SK-N-SH (cell line): ENCODE measurements at regions not wholly inside any gene's neighbourhood (a gene's known extent, or its start where the extent isn't known, plus 50 kb on each side); places are given as distances from the start of the nearest gene placed in this dataset.

ENCODE experiments used
- CTCF ChIA-PET: fragments of 300-600, 350-600 bp; formaldehyde crosslinking; extraction: SDS; loops from one replicate; lab custom pipeline; 2021; lab: Yijun Ruan, JAX
- POLR2A ChIA-PET: fragments of 350-600 bp; sonication (Branson Sonifier 250); formaldehyde crosslinking; extraction: SDS; loops from one replicate; lab custom pipeline; 2020; ENCODE audit warnings: antibody characterized with exemption, inconsistent platforms; lab: Yijun Ruan, JAX
- DNase-seq: peaks from one replicate; pipeline ENCODE4 v3.0.0; 2012
- H2AFZ ChIP-seq: fragments of 200-600 bp; sonication (generic); 2 replicates; pipeline ENCODE4 v1.8.1; 2016; ENCODE audit warnings: antibody characterized with exemption, mild to moderate bottlenecking, low read depth
- H3F3A ChIP-seq: fragments of 200-600 bp; sonication (generic); replicated peaks from 2 replicates; pipeline ENCODE3; 2016; ENCODE audit warnings: antibody characterized with exemption, mild to moderate bottlenecking; ENCODE audit not compliant: insufficient read depth
- H3K27ac ChIP-seq, 2 experiments: fragments of 200-500 bp in 1 of 2; fragments of 200-600 bp in 1 of 2; sonication (Bioruptor generic) in 1 of 2; sonication (generic), shearing (Covaris generic) in 1 of 2; 2 replicates each; pipeline versions ENCODE4 v1.5.1 to v1.6.1; 2014 to 2016; ENCODE audit warnings: low read depth in 2 of 2, inconsistent platforms in 1 of 2, low read length in 1 of 2, mild to moderate bottlenecking in 1 of 2, mixed read lengths in 1 of 2
- H3K27me3 ChIP-seq: fragments of 200-600 bp; sonication (generic), shearing (Covaris generic); 2 replicates; pipeline ENCODE4 v1.6.1; 2016; ENCODE audit warnings: mixed run types; ENCODE audit not compliant: insufficient read depth
- H3K36me3 ChIP-seq, 2 experiments: fragments of 200-500 bp in 1 of 2; fragments of 200-600 bp in 1 of 2; sonication (Bioruptor generic) in 1 of 2; sonication (generic) in 1 of 2; replicated peaks in 1 of 2; 2 replicates each; pipeline versions ENCODE3 to v1.5.1; 2014 to 2016; ENCODE audit warnings: low read length in 1 of 2, mild to moderate bottlenecking in 1 of 2; ENCODE audit not compliant: insufficient read depth in 2 of 2, control insufficient read depth in 1 of 2
- H3K4me1 ChIP-seq, 2 experiments: fragments of 200-500 bp in 1 of 2; fragments of 200-600 bp in 1 of 2; sonication (Bioruptor generic) in 1 of 2; sonication (generic), shearing (Covaris generic) in 1 of 2; 2 replicates each; pipeline versions ENCODE4 v1.5.1 to v1.6.1; 2014 to 2016; ENCODE audit warnings: low read depth in 1 of 2, low read length in 1 of 2, mixed run types in 1 of 2; ENCODE audit not compliant: insufficient read depth in 2 of 2, control insufficient read depth in 1 of 2
- H3K4me2 ChIP-seq: fragments of 200-600 bp; sonication (generic), shearing (Covaris generic); 2 replicates; pipeline ENCODE4 v1.6.1; 2017; ENCODE audit warnings: mixed run types
- H3K4me3 ChIP-seq, 2 experiments: fragments of 200-500 bp in 1 of 2; fragments of 200-600 bp in 1 of 2; sonication (Bioruptor generic) in 1 of 2; sonication (generic), shearing (Covaris generic) in 1 of 2; 2 replicates each; pipeline versions ENCODE4 v1.5.1 to v1.8.1; 2014 to 2016; ENCODE audit warnings: low read depth in 2 of 2, inconsistent platforms in 1 of 2, low read length in 1 of 2, mild to moderate bottlenecking in 1 of 2, mixed read lengths in 1 of 2, moderate library complexity in 1 of 2
- H3K79me2 ChIP-seq: fragments of 200-600 bp; sonication (generic); 2 replicates; pipeline ENCODE4 v1.8.1; 2017; ENCODE audit warnings: mild to moderate bottlenecking; ENCODE audit not compliant: insufficient read depth
- H3K9ac ChIP-seq: fragments of 200-600 bp; sonication (generic); 2 replicates; pipeline ENCODE4 v1.6.1; 2017; ENCODE audit warnings: mixed run types
- H3K9me2 ChIP-seq: fragments of 200-600 bp; sonication (generic); 2 replicates; pipeline ENCODE4 v1.6.1; 2017; ENCODE audit warnings: mixed run types
- H3K9me3 ChIP-seq: fragments of 200-600 bp; sonication (generic); 2 replicates; pipeline ENCODE4 v1.6.1; 2017; ENCODE audit warnings: mixed run types, mild to moderate bottlenecking, moderate library complexity
- H4K20me1 ChIP-seq: fragments of 200-600 bp; sonication (generic); 2 replicates; pipeline ENCODE4 v1.6.1; 2017; ENCODE audit warnings: mild to moderate bottlenecking, mixed run types; ENCODE audit not compliant: insufficient read depth
- CHD2 ChIP-seq: fragments of 150-350 bp; IDR thresholded peaks from 2 replicates; pipeline ENCODE4 v1.6.1; 2018; ENCODE audit warnings: low read length; ENCODE audit not compliant: partially characterized antibody
- ELF1 ChIP-seq: IDR thresholded peaks from 2 replicates; pipeline ENCODE4 v1.4.0; 2012
- EP300 ChIP-seq, 2 experiments: IDR thresholded peaks; 2 replicates each; pipeline versions ENCODE4 v1.4.0 to v1.6.1; 2012; ENCODE audit warnings: borderline replicate concordance in 1 of 2, low read depth in 1 of 2, low read length in 1 of 2
- FOSL2 ChIP-seq: IDR thresholded peaks from 2 replicates; pipeline ENCODE4 v1.4.0; 2012; ENCODE audit warnings: low read depth, mild to moderate bottlenecking, moderate library complexity, borderline replicate concordance
- GABPA ChIP-seq: IDR thresholded peaks from 2 replicates; pipeline ENCODE4 v1.4.0; 2012; ENCODE audit warnings: low read depth, mild to moderate bottlenecking
- JUND ChIP-seq: IDR thresholded peaks from 2 replicates; pipeline ENCODE4 v1.4.0; 2012
- MAX ChIP-seq: IDR thresholded peaks from 2 replicates; pipeline ENCODE4 v1.4.0; 2012; ENCODE audit warnings: low read depth
- NFIC ChIP-seq: IDR thresholded peaks from 2 replicates; pipeline ENCODE4 v1.4.0; 2012; ENCODE audit warnings: borderline replicate concordance
- POLR2AphosphoS5 ChIP-seq: IDR thresholded peaks from 2 replicates; pipeline ENCODE4 v1.6.1; 2012; ENCODE audit warnings: low read depth, low read length
- RAD21 ChIP-seq: IDR thresholded peaks from 2 replicates; pipeline ENCODE4 v1.6.1; 2012; ENCODE audit warnings: mild to moderate bottlenecking, low read length
- RFX5 ChIP-seq: IDR thresholded peaks from 2 replicates; pipeline ENCODE4 v1.6.1; 2012; ENCODE audit warnings: mild to moderate bottlenecking, improper control_type of control experiment, low read length
- RXRA ChIP-seq: IDR thresholded peaks from 2 replicates; pipeline ENCODE4 v1.4.0; 2012; ENCODE audit warnings: low read depth, mild to moderate bottlenecking, borderline replicate concordance
- SIN3A ChIP-seq: IDR thresholded peaks from 2 replicates; pipeline ENCODE4 v1.6.1; 2012; ENCODE audit warnings: low read depth, mild to moderate bottlenecking, low read length, moderate library complexity, borderline replicate concordance
- SMC3 ChIP-seq: IDR thresholded peaks from 2 replicates; pipeline ENCODE4 v1.6.1; 2012; ENCODE audit warnings: low read depth, low read length, improper control_type of control experiment
- TCF12 ChIP-seq: IDR thresholded peaks from 2 replicates; pipeline ENCODE4 v1.4.0; 2012
- TEAD4 ChIP-seq: IDR thresholded peaks from 2 replicates; pipeline ENCODE4 v1.4.0; 2012; ENCODE audit warnings: mild to moderate bottlenecking, borderline replicate concordance; ENCODE audit not compliant: insufficient read depth
- WGBS: methylation state at CpG from one replicate; pipeline ENCODE4 v1.1.6; 2017; ENCODE audit warnings: low lambda C conversion rate; 5-methylcytosine and 5-hydroxymethylcytosine counted together
- TF ChIP-seq, protein P1 (sequence below): IDR thresholded peaks from 2 replicates; pipeline ENCODE4; 2012
- TF ChIP-seq, protein P2 (sequence below): IDR thresholded peaks from 2 replicates; pipeline ENCODE4 v1.6.1; 2012; ENCODE audit warnings: mild to moderate bottlenecking, low read depth, low read length, moderate library complexity
- TF ChIP-seq, protein P3 (sequence below): fragments of 200-600 bp; sonication (generic); IDR thresholded peaks from 2 replicates; pipeline ENCODE4 v1.6.1; 2017; ENCODE audit warnings: antibody characterized with exemption, mild to moderate bottlenecking, moderate library complexity
- TF ChIP-seq, protein P4 (sequence below): fragments of 150-350 bp; IDR thresholded peaks from 2 replicates; pipeline ENCODE4 v1.6.1; 2017; ENCODE audit warnings: antibody characterized with exemption, low read length, low read depth, borderline replicate concordance

GRCh38 chr10:111335826-111336225 lies 259.0 kb downstream of the ADRA2A start:
- Histone ChIP-seq H3K4me3 (no peak overlapping the region), H4K20me1 (no peaks in the 10 kb centered on the region), H2AFZ (no peak overlapping the region), H3K9ac (no peak overlapping the region), H3K36me3 (no peaks in the 10 kb centered on the region), H3K4me1 (no peaks in the 10 kb centered on the region), H3K9me2 (no peaks in the 10 kb centered on the region), H3K9me3 (no peaks in the 10 kb centered on the region), H3F3A (no peaks in the 10 kb centered on the region), H3K27ac (no peak overlapping the region), H3K4me2 (no peak overlapping the region), H3K79me2 (no peaks in the 10 kb centered on the region), H3K27me3 (no peaks in the 10 kb centered on the region)
- CTCF ChIA-PET: interaction anchor here (1.4 kb wide), 1 partner anchor 9 kb away, joined by 9 read pairs; no protein-coding TSS in a partner anchor
- DNase-seq: no peak
- WGBS: 22% methylated on average over 2 of the region's 2 CpGs
- POLR2A ChIA-PET: no interaction called here
- TF ChIP-seq MAX: no peak
- no peak for TF ChIP-seq POLR2AphosphoS5
- TF ChIP-seq GABPA: no peak
- TF ChIP-seq TCF12: no peak
- TF ChIP-seq CHD2: no peak
- TF ChIP-seq JUND: no peak
- TF ChIP-seq, protein P1, sequence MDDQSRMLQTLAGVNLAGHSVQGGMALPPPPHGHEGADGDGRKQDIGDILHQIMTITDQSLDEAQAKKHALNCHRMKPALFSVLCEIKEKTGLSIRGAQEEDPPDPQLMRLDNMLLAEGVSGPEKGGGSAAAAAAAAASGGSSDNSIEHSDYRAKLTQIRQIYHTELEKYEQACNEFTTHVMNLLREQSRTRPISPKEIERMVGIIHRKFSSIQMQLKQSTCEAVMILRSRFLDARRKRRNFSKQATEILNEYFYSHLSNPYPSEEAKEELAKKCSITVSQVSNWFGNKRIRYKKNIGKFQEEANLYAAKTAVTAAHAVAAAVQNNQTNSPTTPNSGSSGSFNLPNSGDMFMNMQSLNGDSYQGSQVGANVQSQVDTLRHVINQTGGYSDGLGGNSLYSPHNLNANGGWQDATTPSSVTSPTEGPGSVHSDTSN: no peak
- TF ChIP-seq TEAD4: no peak
- no peak for TF ChIP-seq SMC3
- no peak for TF ChIP-seq RAD21
- no peak for TF ChIP-seq RFX5
- no peak for TF ChIP-seq RXRA
- TF ChIP-seq SIN3A: no peak
- TF ChIP-seq, protein P2, sequence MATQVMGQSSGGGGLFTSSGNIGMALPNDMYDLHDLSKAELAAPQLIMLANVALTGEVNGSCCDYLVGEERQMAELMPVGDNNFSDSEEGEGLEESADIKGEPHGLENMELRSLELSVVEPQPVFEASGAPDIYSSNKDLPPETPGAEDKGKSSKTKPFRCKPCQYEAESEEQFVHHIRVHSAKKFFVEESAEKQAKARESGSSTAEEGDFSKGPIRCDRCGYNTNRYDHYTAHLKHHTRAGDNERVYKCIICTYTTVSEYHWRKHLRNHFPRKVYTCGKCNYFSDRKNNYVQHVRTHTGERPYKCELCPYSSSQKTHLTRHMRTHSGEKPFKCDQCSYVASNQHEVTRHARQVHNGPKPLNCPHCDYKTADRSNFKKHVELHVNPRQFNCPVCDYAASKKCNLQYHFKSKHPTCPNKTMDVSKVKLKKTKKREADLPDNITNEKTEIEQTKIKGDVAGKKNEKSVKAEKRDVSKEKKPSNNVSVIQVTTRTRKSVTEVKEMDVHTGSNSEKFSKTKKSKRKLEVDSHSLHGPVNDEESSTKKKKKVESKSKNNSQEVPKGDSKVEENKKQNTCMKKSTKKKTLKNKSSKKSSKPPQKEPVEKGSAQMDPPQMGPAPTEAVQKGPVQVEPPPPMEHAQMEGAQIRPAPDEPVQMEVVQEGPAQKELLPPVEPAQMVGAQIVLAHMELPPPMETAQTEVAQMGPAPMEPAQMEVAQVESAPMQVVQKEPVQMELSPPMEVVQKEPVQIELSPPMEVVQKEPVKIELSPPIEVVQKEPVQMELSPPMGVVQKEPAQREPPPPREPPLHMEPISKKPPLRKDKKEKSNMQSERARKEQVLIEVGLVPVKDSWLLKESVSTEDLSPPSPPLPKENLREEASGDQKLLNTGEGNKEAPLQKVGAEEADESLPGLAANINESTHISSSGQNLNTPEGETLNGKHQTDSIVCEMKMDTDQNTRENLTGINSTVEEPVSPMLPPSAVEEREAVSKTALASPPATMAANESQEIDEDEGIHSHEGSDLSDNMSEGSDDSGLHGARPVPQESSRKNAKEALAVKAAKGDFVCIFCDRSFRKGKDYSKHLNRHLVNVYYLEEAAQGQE: no peak
- no peak for TF ChIP-seq FOSL2
- TF ChIP-seq NFIC: no peak
- no peak for TF ChIP-seq EP300 (IDR thresholded peaks at IDR 0.05; ENCODE audit: borderline replicate concordance in 1 of 2, low read depth in 1 of 2, low read length in 1 of 2)
- TF ChIP-seq, protein P3, sequence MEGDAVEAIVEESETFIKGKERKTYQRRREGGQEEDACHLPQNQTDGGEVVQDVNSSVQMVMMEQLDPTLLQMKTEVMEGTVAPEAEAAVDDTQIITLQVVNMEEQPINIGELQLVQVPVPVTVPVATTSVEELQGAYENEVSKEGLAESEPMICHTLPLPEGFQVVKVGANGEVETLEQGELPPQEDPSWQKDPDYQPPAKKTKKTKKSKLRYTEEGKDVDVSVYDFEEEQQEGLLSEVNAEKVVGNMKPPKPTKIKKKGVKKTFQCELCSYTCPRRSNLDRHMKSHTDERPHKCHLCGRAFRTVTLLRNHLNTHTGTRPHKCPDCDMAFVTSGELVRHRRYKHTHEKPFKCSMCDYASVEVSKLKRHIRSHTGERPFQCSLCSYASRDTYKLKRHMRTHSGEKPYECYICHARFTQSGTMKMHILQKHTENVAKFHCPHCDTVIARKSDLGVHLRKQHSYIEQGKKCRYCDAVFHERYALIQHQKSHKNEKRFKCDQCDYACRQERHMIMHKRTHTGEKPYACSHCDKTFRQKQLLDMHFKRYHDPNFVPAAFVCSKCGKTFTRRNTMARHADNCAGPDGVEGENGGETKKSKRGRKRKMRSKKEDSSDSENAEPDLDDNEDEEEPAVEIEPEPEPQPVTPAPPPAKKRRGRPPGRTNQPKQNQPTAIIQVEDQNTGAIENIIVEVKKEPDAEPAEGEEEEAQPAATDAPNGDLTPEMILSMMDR: no peak
- TF ChIP-seq, protein P4, sequence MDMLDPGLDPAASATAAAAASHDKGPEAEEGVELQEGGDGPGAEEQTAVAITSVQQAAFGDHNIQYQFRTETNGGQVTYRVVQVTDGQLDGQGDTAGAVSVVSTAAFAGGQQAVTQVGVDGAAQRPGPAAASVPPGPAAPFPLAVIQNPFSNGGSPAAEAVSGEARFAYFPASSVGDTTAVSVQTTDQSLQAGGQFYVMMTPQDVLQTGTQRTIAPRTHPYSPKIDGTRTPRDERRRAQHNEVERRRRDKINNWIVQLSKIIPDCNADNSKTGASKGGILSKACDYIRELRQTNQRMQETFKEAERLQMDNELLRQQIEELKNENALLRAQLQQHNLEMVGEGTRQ: no peak
- no peak for TF ChIP-seq ELF1
